ENCODE measurements at regions not wholly inside any gene's neighbourhood (a gene's known extent, or its start where the extent isn't known, plus 50 kb on each side); places are given as distances from the start of the nearest gene placed in this dataset.

GRCh38 chr6:159462431-159462830 lies 230.6 kb downstream of the SOD2 start:
- TF ChIP-seq YY1 (IDR thresholded peaks at IDR 0.05; ENCODE audit: insufficient read depth, insufficient read length) (no peak), ZNF274 (IDR thresholded peaks at IDR 0.05; ENCODE audit: low read depth, low read length) (no peak), SUZ12 (IDR thresholded peaks at IDR 0.05; ENCODE audit: extremely low read depth, insufficient read depth, insufficient read length) (no peak)

Data from NT2/D1 (cell line).